T47D (cell line): ENCODE measurements at regions not wholly inside any gene's neighbourhood (a gene's known extent, or its start where the extent isn't known, plus 50 kb on each side); places are given as distances from the start of the nearest gene placed in this dataset.

Experiments used
- DNase-seq, 2 experiments: peaks; one replicate each; pipeline versions ENCODE4 v3.0.0 to v3.0.0-alpha.2; 2011 to 2012; ENCODE audit warnings: low read depth in 1 of 2, low spot score in 1 of 2
- JUND ChIP-seq: IDR thresholded peaks from 2 replicates; pipeline ENCODE4 v1.6.1; 2012; ENCODE audit warnings: low read depth
- in situ Hi-C: cut with HindIII; loops from 2 replicates; pipeline ENCODE4 v1.10.0; 2016; ENCODE audit warnings: low sequenced_read_pairs, low pct_unique_long_range_greater_than_20kb

- in situ Hi-C loops, result no loop called here
- peak in 1 of 2 experiments; percentile 85 for DNase-seq
- TF ChIP-seq JUND, result no peak
Observed at GRCh38 chr10:25661632-25662031, 272.4 kb upstream of the MYO3A start.

DNA sequence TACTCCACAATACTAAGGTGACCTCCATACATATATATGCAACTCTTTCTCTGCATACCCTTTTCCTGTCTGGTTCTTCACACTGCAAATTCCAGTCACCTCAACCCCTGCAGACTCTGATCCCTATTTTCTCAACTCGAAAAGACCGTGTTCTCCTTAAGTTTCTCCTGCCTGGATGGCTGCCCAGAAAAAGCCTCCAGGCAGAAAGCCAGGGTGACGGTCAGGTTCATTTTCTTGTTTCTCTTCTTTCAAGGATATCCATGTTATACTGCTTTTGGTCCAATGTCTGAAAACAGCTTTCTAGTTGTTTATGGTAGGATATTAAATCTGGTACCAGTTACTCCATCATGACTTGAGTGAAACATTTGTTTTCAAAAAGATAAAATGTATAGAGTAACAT, 267.8 kb upstream of the MYO3A start:
- in situ Hi-C loops, result no loop called here
- DNase-seq, result peak in 1 of 2 experiments; percentile 25
- TF ChIP-seq JUND, result no peak

GRCh38 chr10:25675204-25675603, 258.8 kb upstream of the MYO3A start:
- TF ChIP-seq JUND, result no peak
- in situ Hi-C loops, result no loop called here
- DNase-seq, result no peak

DNA sequence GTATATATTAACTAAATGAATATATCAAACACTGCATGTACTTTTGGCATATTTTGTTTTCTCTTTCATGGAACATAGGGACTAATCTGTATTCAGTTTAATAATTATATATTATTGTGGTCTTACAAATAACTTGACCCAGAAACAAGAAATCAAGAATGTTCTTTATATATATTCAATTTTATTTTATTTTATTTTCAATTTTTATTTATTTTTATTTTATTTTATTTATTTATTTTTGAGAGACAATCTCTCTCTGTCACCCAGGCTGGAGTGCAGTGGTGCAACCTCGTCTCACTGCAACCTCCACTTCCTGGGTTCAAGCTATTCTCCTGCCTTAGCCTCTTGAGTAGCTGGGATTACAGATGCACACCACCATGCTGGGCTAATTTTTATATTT, 258.4 kb upstream of the MYO3A start:
- in situ Hi-C loops, result no loop called here
- TF ChIP-seq JUND, result no peak
- no peak for DNase-seq

- no peak for DNase-seq
- no peak for TF ChIP-seq JUND
- in situ Hi-C loops, result no loop called here
Observed at GRCh38 chr10:25678220-25678619, 255.8 kb upstream of the MYO3A start.

- no peak for DNase-seq
- TF ChIP-seq JUND, result no peak
- in situ Hi-C loops, result no loop called here
Observed at GRCh38 chr10:25678666-25679065, 255.4 kb upstream of the MYO3A start.

- peak; percentile 21 to 69 for DNase-seq
- no peak for TF ChIP-seq JUND
- in situ Hi-C loops, result no loop called here
Observed at GRCh38 chr10:25682203-25682851, 251.7 kb upstream of the MYO3A start.

GRCh38 chr10:25683344-25683743, 250.7 kb upstream of the MYO3A start:
- in situ Hi-C loops, result no loop called here
- TF ChIP-seq JUND, result no peak
- no peak for DNase-seq

- no peak for TF ChIP-seq JUND
- in situ Hi-C loops, result no loop called here
- DNase-seq, result no peak
Observed at GRCh38 chr10:25687521-25687920, 246.5 kb upstream of the MYO3A start.

DNA sequence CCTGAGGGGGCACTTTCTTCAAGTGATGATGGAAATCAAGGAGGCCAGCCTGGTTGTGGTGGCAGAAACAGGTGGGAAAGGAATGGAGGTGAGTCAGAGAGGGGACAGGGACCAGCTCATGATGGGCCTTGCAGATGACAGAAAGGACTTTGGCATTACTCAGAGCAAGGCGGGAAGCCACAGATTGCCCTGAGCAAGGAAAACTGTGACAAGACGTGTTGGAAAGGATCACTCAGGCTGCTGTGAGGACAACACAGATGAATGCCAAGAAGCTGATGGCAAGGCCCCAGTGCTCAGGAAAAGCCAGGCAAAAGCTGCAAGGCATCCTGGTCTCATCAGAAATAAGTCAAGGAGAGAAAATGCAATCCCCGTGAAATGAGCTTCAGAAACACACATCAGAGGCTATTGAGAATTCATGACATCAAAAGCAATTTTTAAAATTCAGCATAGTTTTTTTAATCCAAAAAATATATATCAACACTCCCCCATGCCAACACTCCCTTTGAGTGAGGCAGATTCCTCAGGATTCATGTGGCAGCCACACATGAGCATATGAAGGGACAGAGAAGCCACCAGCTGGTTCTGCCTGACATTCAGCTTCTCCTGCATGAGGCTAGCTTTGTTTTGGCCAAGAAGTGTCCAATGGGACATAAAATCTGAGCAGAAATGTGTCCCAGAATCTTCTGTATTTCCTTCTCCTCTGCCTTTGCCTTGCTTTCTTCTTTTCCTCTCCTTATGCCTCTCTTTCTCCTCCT, 244.5 kb upstream of the MYO3A start:
- in situ Hi-C loops, result no loop called here
- DNase-seq, result no peak
- TF ChIP-seq JUND, result no peak

- in situ Hi-C loops, result no loop called here
- DNase-seq, result no peak
- TF ChIP-seq JUND, result no peak
Observed at GRCh38 chr10:25692761-25693160, 241.3 kb upstream of the MYO3A start.

DNA sequence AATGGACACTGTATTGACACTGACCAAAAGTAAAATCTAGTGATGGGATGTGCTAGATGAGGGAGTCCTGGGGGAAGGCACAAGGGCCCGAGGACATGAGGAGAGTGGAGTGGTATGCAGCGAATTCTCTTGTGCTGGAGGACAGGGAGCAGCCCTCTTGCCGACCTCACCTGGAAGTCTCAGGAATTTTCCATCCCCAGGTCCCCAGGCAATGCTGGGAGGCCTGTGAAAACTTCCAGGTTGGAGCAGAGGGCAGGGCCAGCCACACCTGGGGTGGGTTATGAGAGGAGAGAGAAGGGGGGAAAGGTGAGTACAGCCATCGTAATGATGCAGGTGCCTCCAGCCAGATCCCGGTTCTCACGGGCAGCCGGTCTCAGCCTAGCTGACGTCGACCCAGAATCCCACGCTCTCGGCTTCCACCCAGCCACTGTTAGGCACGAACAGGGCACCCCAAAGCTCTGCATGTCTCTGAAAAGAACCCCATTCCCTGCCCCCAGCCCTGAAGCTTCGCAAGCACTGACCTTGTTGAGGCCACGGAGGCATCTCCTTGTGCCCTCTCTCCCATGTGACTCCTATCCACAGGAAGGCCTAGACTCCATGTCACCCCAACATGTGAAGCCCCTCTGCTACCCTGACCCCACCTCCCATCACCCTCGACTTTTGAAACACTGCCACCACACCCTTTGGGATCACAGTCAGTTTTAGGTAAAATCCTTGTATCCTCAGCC, 239.7 kb upstream of the MYO3A start:
- TF ChIP-seq JUND, result no peak
- no peak for DNase-seq
- in situ Hi-C loops, result no loop called here

DNA sequence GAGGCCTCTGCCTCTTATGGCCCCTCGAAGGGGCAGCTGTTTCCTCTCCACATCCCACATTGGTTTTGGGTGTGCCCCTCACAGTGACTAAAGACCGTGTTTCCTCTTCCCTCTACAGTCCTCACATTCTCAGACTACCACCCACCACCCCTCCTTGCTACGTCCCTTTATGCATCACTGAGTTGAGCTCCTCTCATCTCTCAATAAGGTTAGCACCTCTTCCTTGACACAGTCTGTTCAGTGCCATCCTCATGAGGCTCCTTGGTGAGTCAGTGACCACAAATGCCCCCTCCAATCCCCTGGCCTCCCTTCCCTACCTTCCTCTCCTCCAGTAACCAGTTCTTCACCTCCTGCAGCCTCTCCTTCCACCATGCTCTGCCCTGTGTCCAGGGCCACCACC, 239.1 kb upstream of the MYO3A start:
- DNase-seq, result no peak
- in situ Hi-C loops, result no loop called here
- no peak for TF ChIP-seq JUND

DNA sequence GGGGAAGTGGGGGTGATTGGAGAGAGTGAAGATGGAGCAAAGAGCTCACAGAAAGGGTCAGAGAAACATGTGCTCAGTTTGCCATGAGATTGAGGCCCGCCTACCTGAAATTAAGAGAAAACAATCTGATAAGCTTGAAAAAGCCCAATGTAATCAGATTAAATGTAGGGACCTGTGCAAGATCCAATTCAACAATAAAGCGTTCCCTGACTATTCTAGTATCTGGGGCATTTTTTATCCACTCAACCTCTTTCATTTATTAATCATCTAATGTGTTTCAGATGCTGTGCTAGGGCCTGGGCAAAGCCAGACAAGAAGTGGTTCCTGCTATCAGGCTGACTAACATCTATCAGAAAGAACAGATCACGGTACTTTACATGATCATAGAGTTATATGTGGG, 238.4 kb upstream of the MYO3A start:
- no peak for DNase-seq
- TF ChIP-seq JUND, result no peak
- in situ Hi-C loops, result no loop called here
